IMR-90 (cell line): ENCODE measurements at regions not wholly inside any gene's neighbourhood (a gene's known extent, or its start where the extent isn't known, plus 50 kb on each side); places are given as distances from the start of the nearest gene placed in this dataset.

Source experiments
- CTCF ChIP-seq: conservative IDR thresholded peaks from 2 replicates; pipeline ENCODE4 v1.5.1; 2012; ENCODE audit warnings: mild to moderate bottlenecking, low read depth, low read length, improper control_type of control experiment
- MAFK ChIP-seq: IDR thresholded peaks from 2 replicates; pipeline ENCODE4 v1.6.1; 2012; ENCODE audit warnings: low read depth, low read length, improper control_type of control experiment
- POLR2A ChIP-seq: IDR thresholded peaks from 2 replicates; pipeline ENCODE4 v1.6.1; 2012; ENCODE audit warnings: mild to moderate bottlenecking, low read depth, low read length
- RAD21 ChIP-seq: IDR thresholded peaks from 2 replicates; pipeline ENCODE4 v1.6.1; 2012; ENCODE audit warnings: low read length, improper control_type of control experiment
- RCOR1 ChIP-seq: IDR thresholded peaks from 2 replicates; pipeline ENCODE4 v1.6.1; 2012; ENCODE audit warnings: mild to moderate bottlenecking, low read length, improper control_type of control experiment; ENCODE audit not compliant: insufficient replicate concordance
- SMC3 ChIP-seq: fragments of 150-350 bp; IDR thresholded peaks from 2 replicates; pipeline ENCODE4 v1.6.1; 2016; ENCODE audit warnings: low read depth, mild to moderate bottlenecking, antibody characterized with exemption, low read length, moderate library complexity
- USF2 ChIP-seq: fragments of 150-350 bp; IDR thresholded peaks from 2 replicates; pipeline ENCODE4 v1.6.1; 2017; ENCODE audit warnings: mild to moderate bottlenecking, antibody characterized with exemption, low read length, low read depth

- no peak for TF ChIP-seq USF2
- TF ChIP-seq POLR2A: no peak
- TF ChIP-seq RAD21: no peak
- TF ChIP-seq CTCF: no peak
- TF ChIP-seq SMC3: no peak
- TF ChIP-seq MAFK: no peak
- TF ChIP-seq RCOR1: no peak
Measured at GRCh38 chr3:107251819-107252218, 125.4 kb upstream of the CCDC54 start.
